ENCODE measurements at regions not wholly inside any gene's neighbourhood (a gene's known extent, or its start where the extent isn't known, plus 50 kb on each side); places are given as distances from the start of the nearest gene placed in this dataset.

DNA sequence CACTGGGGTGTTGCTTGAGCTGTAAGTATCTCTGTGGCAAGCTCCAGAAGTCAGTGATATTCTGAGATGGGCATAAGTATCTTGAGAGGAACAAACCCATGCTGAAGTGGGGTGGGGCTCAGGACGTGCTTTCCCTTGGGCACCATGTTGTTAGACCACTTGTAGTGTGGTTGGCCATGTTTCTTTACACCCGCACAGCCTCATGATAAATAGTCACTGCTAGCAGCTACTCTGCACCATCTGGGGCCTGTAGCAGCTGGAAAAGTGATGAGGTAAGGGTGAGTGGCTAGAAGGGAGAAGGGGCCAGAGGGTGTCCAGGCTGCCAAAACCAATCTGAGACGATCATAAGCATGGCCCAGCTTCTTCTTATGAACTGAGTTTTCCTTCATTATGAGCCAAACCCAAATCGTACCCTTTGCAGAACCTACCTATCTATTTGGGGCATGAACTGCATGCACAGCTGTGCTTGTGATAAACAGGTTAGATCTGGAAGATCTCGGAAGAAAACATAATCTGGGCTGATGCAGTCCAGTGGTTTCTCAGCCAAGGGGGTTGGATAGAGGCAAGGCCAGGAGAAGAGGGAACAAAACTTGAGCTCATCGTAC is 91.9 kb upstream of the IRF2BP2 start:
- H2AFZ ChIP-seq (ENCODE audit: insufficient read depth, low read depth, low read length, poor library complexity, severe bottlenecking): no peak overlapping the region
- H3K36me3 Mint-ChIP-seq: peaks cover 1 to 7% of the 10 kb centered on the region in 2 donors

DNA sequence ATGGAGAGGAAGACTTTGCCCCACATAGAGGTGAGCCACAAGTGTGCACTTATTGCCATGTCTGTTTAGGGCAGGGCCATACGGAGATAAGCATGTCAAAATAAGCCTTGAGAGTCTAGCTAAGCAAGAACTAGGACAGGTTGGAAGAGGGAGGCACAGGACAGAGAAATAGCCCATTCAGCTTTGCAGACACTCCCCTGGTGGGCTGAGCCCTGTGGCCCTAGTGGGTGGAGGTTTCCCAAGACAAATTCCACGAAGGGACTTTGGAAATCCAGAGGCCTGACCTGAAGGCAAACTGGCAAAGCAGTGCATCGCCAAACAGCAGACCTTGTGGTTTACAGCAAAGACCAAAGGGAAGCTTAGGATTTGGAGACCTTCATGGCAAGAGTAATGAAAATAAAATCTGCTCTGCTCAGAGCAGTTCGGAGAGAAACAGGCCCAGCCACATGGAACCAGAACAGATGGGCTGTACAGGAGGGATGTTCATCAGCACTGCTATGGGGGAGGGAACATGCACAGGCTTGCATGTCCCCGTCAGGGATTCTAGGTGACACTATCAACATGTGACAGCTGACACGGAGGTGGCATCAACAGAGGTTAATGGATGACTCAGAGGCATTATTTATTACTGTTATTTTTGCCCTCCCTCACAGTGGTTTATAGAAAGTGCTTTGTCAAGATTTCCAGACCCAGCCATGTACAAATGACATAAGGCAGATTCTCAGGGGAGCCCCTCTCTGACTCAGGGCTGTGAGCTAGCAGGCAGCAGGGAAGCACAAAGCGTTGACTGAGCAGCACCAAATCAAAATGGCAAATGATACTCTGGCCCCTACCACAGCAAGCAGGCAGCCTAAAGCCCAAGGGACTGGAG is 90.1 kb upstream of the IRF2BP2 start:
- intact Hi-C loops (cut with micrococcal nuclease): loop anchor here in 1 of 2 donors (10.0 kb wide), 1 partner anchor 45 kb away; no protein-coding TSS in a partner anchor
- Histone ChIP-seq H2AFZ (ENCODE audit: insufficient read depth, low read depth, low read length, poor library complexity, severe bottlenecking) (no peak overlapping the region), H4K20me1 (ENCODE audit: insufficient read depth, low read length) (no peaks in the 10 kb centered on the region), H3K4me3 (replicated peaks in 1 of 3; ENCODE audit: low read depth in 2 of 3, low read length in 3 of 3) (no peak overlapping the region), H3K4me2 (replicated peaks; ENCODE audit: extremely low read depth, low read length, poor library complexity, severe bottlenecking) (no peak overlapping the region), H3K79me2 (ENCODE audit: insufficient read depth, low read length) (no peaks in the 10 kb centered on the region), H3K4me1 (ENCODE audit: control insufficient read depth in 1 of 2, insufficient read depth in 2 of 2, low read length in 2 of 2) (peaks cover 0 to under 1% of the 10 kb centered on the region in 2 donors), H3K9ac (ENCODE audit: insufficient read depth, low read length, poor library complexity, severe bottlenecking) (no peak overlapping the region), H3K9me3 (replicated peaks in 1 of 2; ENCODE audit: control insufficient read depth in 1 of 2, insufficient read depth in 1 of 2, low read length in 2 of 2) (no peaks in the 10 kb centered on the region), H3K36me3 (replicated peaks in 1 of 2; ENCODE audit: control insufficient read depth in 1 of 2, insufficient read depth in 2 of 2, low read length in 2 of 2) (no peaks in the 10 kb centered on the region), H3K27ac (ENCODE audit: low read depth in 1 of 2, low read length in 2 of 2) (no peak overlapping the region), H3K27me3 (ENCODE audit: control insufficient read depth in 2 of 2, insufficient read depth in 2 of 2, low read length in 2 of 2) (no peaks in the 10 kb centered on the region)
- H3K27ac Mint-ChIP-seq: peak overlapping the region in 3 of 7 donors; percentile 41 to 63 (median 50)
- peaks cover 1 to 4% of the 10 kb centered on the region in 2 donors for H3K36me3 Mint-ChIP-seq
- no peaks in the 10 kb centered on the region for H3K27me3 Mint-ChIP-seq (ENCODE audit: low read depth in 3 of 3)
- H3K9me3 Mint-ChIP-seq: peaks cover 0 to 2% (median 0%) of the 10 kb centered on the region in 7 donors
- peaks cover 16% of the 10 kb centered on the region for H3K4me1 Mint-ChIP-seq
- no peak overlapping the region for H3K4me3 Mint-ChIP-seq
- WGBS (ENCODE audit: insufficient coverage): 77% methylated on average over 3 of the region's 7 CpGs
- DNase-seq: peak; percentile 27 to 78 (median 44)
- TF ChIP-seq, protein P1, sequence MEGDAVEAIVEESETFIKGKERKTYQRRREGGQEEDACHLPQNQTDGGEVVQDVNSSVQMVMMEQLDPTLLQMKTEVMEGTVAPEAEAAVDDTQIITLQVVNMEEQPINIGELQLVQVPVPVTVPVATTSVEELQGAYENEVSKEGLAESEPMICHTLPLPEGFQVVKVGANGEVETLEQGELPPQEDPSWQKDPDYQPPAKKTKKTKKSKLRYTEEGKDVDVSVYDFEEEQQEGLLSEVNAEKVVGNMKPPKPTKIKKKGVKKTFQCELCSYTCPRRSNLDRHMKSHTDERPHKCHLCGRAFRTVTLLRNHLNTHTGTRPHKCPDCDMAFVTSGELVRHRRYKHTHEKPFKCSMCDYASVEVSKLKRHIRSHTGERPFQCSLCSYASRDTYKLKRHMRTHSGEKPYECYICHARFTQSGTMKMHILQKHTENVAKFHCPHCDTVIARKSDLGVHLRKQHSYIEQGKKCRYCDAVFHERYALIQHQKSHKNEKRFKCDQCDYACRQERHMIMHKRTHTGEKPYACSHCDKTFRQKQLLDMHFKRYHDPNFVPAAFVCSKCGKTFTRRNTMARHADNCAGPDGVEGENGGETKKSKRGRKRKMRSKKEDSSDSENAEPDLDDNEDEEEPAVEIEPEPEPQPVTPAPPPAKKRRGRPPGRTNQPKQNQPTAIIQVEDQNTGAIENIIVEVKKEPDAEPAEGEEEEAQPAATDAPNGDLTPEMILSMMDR (IDR thresholded peaks at IDR 0.05): no peak

More for the DNA sequence above, 91.9 kb upstream of the IRF2BP2 start:
- H3K9me3 Mint-ChIP-seq: peaks cover 0 to 3% (median 0%) of the 10 kb centered on the region in 7 donors
- DNase-seq: no peak
- Histone ChIP-seq H4K20me1 (ENCODE audit: insufficient read depth, low read length) (no peaks in the 10 kb centered on the region), H3K36me3 (replicated peaks in 1 of 2; ENCODE audit: control insufficient read depth in 1 of 2, insufficient read depth in 2 of 2, low read length in 2 of 2) (no peaks in the 10 kb centered on the region), H3K9ac (ENCODE audit: insufficient read depth, low read length, poor library complexity, severe bottlenecking) (no peak overlapping the region), H3K4me1 (ENCODE audit: control insufficient read depth in 1 of 2, insufficient read depth in 2 of 2, low read length in 2 of 2) (peaks cover 16 to 18% of the 10 kb centered on the region in 2 donors), H3K27me3 (ENCODE audit: control insufficient read depth in 2 of 2, insufficient read depth in 2 of 2, low read length in 2 of 2) (no peaks in the 10 kb centered on the region), H3K27ac (ENCODE audit: low read depth in 1 of 2, low read length in 2 of 2) (no peak overlapping the region), H3K9me3 (replicated peaks in 1 of 2; ENCODE audit: control insufficient read depth in 1 of 2, insufficient read depth in 1 of 2, low read length in 2 of 2) (no peaks in the 10 kb centered on the region), H3K4me2 (replicated peaks; ENCODE audit: extremely low read depth, low read length, poor library complexity, severe bottlenecking) (no peak overlapping the region), H3K4me3 (replicated peaks in 1 of 3; ENCODE audit: low read depth in 2 of 3, low read length in 3 of 3) (no peak overlapping the region), H3K79me2 (ENCODE audit: insufficient read depth, low read length) (no peaks in the 10 kb centered on the region)
- intact Hi-C loops (cut with micrococcal nuclease): no loop called here
- WGBS (ENCODE audit: insufficient coverage): 100% methylated on average over 2 of the region's 6 CpGs
- H3K4me3 Mint-ChIP-seq: no peak overlapping the region
- peak overlapping the region in 1 of 7 donors; percentile 75 for H3K27ac Mint-ChIP-seq
- peaks cover 31% of the 10 kb centered on the region for H3K4me1 Mint-ChIP-seq
- TF ChIP-seq, protein P1 (IDR thresholded peaks at IDR 0.05): no peak
- no peaks in the 10 kb centered on the region for H3K27me3 Mint-ChIP-seq (ENCODE audit: low read depth in 3 of 3)

Data from CD14-positive monocyte (primary cell).